ENCODE measurements at regions not wholly inside any gene's neighbourhood (a gene's known extent, or its start where the extent isn't known, plus 50 kb on each side); places are given as distances from the start of the nearest gene placed in this dataset.

DNA sequence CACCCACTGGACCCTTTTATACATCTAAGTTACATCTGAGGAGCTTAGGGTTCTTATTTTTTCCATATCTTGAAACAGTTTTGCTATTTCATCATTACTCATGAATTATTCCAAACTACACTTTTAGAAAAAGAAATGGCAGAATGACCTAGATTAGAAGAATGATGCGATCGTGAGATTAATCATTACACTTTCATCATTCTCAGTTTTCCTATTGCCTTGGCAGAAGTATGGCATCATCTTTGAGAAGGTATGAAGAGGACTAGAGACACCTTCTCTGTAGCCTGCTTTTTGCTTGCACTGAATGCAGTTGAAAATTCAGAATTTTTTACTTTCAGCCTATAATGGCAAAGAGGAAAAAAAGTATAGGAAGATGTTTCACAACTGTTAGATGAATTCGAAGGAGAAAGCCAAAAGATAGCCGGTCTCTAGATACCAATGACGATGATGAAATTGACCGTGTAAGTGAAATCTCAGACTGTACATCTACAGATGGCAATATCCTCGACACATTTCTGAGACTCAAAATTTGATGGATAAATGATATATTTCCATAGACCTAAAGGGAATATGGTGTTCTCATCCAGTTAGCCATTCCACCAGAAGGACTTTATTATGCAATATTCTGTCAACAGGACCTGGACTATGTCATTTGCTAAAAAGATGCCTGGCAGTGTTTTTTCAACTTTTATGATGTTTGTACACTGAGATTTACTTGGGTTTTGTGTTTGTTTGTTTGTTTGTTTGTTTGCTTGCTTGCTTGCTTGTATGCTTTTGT lies 191.8 kb downstream of the TOMM20 start:
- DNase-seq (ENCODE audit: low spot score) = no peak

DNA sequence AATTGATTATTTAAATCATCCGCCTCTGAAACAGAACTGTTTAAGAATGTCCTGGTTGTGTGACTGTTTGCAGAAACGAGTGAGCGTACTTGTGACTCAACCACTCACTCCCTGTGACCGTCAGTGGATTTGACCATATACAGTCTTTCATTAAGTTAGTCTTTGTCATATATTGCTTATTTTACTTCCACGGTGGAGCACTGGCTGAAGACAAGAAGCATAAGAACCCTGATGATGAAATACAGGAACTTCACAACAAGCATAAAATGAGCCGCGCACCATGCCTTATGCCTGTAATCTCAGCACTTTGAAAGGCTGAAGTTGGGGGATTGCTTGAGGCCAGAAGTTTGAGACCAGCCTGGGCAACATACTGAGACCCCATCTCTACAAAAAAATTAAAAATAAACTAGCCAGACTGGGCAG lies 194.0 kb downstream of the TOMM20 start:
- DNase-seq (ENCODE audit: low spot score) = no peak

DNA sequence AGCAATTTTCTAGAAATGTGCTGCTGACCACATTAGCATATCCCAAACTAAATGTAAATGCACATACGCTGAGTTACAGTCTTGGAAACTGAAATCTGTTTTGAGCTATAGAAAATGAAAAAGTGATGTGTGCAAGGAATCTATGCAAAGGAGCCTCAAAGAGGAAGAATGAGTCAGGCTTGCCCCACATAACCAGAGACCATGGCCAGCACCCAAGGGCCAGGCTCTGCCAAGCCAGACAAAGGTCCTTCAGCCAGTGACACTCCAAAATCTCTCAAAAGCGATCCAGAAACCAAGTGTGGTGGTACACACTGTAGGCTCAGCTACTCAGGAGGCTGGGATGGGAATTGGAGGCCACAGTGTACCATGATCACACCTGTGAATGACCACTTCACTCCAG lies 195.2 kb downstream of the TOMM20 start:
- no peak for DNase-seq (ENCODE audit: low spot score)

DNA sequence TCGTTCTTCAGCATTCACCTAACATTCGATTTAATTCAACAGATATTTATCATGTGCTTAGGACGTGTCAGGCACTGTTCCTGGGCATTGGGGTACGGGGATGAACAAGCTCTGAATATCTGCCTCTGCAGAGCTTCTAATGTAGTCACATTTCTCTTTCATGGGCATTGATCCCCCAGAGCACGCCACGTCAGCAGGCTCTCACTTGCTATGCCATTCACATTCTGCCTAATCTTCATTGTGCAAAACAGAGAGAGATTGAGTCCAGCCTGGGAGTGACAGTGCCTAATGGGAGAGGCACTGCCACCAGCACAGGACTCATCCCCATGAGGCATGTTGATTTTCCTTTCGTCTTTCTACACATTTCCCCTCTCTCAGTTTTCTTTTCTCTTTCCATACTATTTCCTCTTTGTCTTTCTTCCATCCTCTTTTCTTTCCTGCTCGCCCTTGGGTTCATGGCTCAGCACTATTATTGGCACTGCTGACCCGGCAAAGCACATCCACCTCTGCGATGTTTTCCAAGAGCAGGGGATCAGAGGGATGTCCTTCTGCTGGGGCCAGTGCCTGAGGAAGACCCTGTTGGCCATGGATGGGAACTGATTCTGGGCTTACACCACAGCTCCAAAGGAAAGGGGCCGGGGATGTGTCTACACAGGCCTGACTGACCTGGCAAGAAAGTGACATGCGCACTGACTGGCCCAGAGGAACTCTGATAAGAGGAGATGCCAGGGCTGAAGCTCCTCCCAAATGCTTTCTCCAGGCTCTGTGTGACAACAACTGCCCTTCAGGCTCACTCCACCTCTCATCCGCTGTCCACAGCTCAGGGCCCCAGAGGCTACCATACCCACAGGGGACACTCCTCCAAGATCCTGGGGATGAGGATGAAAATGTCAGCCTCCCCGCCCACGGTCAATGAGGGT lies 195.9 kb downstream of the TOMM20 start:
- no peak for DNase-seq (ENCODE audit: low spot score)

DNA sequence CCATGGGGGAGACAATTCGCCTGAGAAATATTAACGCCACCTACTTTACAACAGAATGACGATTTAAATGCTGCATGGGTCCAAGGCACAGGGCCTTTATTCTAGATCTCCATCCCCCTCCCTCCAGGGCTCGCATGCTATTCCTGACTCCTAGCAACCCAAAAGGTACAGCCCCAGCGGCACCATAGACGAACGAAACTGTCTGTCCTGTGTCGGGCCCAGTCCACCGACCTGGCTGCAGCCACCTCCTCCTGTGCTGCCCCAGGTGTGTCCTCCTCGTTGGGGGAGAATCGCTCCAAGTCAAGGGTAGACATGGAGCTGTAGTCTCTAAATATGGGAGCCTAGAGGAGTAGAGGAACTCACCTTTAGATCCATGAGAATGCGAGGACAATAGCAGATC lies 196.5 kb downstream of the TOMM20 start:
- DNase-seq (ENCODE audit: low spot score) = no peak

DNA sequence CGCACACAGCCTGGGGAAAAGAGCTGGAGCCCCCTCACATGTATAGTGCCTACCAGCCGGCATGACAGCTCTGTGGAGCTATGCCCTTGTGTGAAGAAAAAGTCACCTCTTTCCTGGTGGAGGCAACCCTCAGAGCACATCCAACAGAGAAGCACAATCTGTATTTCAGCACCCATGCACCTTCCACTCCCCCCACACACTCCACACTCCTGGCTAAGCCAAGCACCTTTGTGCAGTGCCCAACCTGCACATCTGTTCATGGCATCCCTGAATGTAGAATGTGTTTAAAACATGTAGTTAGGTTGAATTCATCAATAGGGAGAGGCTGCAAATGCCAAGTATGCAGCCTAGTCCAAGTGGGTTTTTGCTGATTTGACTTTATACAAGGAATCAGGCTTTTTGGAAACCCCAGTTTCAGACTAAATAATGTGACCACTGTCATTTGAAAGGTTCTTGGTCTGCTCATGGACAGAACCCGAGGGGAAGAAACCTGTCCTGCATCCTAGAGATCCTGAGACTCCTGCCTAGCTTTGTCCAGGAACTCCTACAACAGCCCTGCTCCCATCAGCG lies 197.1 kb downstream of the TOMM20 start:
- no peak for DNase-seq (ENCODE audit: low spot score)

DNA sequence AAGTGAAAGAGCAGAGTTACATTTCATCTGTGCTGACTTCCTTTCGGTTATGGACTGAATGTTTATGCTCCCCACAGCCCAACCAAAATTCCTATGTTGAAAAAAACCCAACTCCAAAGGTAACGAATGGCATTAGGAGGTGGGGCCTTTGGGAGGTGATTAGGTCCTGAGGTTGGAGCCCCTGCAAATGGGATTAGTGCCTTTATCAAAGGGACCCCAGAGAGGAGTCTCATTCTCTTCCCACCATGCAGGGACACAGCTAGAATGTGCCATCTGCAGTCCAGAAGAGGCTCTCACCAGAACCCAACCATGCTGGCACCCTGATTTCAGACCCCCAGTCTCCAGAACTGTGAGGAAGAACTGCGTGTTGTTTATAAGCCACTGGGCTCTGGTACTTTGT lies 199.3 kb downstream of the TOMM20 start:
- no peak for DNase-seq (ENCODE audit: low spot score)

DNA sequence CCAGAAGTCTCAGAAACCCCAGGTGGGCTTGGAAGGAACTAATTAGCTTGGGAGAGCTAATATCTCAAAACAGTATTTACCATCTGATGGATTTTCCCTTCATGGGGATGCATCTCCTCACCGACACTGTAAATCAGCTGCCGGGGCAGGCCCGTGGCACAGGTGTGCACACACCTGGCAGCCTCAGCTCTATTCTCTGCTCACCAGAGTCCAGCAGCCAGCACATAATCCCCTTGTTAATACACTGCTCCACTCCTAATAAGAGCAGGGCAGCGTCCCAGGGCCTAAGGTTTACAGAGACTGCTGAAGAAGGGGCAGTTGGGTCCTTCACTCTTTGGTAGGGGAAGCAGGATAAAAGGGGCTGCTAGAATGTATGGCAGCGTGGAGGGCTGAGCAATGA lies 200.0 kb downstream of the TOMM20 start:
- no peak for DNase-seq (ENCODE audit: low spot score)

DNA sequence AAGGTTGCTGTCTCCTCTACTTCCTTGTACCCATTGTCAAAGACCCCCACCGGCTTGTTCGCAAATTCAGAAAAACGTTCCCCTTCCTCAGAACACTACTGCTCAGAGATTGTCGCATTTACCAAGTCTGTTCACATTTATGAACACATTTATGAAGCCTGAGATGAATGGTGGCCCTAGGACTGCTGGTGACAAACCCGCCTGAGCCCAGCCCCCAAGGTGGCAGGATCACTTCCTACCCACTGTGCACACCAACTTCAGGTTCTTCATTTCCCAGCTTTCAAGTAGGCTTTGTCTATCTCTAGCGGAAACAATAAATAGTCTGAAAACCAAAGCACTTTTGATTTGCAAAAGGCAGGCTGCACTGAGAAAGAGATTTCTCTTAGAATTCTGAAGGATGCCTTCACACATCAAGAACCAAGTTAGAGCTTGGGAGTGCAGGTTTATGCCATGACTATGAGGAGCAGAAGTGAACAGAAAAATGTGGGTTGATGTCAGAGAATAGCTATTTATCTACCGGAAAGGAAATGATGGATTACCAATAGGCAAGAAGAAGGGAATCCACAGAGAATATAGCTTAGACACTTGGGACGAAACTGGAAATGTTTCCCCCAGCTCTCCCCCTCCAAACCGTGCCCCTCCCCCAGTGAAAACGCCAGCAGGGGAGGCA lies 200.5 kb downstream of the TOMM20 start:
- DNase-seq (ENCODE audit: low spot score) = no peak

DNA sequence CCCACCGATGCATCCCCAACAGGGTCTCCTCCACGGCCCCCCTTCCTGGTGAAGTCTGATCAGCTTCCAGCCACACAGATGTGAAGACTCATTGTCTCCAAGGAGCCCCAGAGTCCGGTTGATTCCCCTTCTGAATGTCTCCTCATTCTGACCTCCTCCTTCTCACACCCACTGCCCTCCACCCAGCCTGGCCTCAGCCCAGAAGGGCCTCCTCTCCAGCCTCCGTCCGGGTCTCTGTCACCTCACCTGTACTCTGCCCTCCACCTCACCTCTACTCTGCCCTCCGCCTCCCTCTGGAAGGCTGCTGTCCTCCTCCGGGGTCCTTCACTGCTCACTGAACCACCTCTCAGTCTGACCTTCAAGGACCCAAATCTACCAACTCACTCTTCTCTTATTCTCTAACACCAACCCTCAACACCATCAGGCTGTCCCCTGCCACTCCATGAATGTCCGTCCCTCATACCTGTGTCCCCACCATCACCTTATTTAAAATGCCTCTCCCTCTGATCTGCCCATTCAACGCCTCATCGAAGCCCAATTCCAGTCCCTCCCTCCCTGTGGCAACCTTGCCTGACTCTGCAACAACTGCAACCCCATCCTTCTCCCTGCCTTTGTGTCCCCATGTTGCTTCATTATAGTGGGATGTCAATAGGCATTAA lies 201.2 kb downstream of the TOMM20 start:
- DNase-seq (ENCODE audit: low spot score) = no peak

DNA sequence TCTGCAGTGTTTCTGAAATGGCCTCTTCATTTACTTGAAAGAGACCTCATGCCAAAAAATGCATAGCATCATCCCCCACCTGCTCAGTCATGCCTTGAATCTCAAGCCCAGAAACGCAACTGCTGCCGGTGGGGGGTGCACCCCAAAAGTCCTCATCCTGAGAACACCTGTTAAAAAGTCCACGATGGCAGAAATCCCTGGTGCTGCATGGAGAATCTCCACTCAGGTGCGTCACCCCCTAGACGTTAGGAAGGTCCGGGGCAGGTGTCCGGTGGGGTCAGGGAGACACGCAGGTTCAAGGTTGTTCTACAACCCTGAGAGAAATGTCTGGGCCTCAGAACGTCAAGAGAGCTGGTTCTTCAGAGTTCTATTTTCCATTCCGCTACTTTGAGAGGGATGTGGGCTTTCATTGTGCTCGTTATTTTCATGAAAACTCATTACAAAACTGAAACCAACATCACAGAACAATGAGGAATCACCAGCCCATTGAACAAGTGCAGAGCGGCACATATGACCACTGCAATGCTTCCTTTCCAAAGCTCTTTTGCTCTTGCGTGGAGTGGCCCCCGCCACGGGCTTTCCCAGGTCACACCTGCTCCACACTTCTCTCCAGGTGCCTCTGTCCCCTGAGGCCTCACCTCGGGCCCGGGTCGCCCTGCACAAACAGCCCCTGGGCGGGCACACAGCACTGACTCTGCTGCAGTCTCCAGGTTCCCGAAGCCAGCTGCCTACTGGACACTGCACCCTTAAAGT lies 201.9 kb downstream of the TOMM20 start:
- peak; percentile 35 for DNase-seq (ENCODE audit: low spot score)

DNA sequence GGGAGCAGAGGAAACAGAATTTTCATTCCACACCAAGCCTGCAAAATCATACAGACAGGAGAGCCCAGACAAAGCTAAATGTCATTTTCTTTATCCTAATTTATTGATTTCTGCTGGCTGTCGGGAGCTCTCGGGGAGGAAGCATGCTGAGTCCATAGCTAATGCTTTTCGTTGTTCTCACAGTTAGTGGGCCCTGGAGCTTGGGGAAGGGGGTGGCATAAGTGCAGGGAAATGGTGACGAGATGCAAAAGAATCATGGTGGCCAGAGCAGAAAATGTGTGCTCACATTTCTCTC lies 202.4 kb downstream of the TOMM20 start:
- DNase-seq (ENCODE audit: low spot score) = no peak

DNA sequence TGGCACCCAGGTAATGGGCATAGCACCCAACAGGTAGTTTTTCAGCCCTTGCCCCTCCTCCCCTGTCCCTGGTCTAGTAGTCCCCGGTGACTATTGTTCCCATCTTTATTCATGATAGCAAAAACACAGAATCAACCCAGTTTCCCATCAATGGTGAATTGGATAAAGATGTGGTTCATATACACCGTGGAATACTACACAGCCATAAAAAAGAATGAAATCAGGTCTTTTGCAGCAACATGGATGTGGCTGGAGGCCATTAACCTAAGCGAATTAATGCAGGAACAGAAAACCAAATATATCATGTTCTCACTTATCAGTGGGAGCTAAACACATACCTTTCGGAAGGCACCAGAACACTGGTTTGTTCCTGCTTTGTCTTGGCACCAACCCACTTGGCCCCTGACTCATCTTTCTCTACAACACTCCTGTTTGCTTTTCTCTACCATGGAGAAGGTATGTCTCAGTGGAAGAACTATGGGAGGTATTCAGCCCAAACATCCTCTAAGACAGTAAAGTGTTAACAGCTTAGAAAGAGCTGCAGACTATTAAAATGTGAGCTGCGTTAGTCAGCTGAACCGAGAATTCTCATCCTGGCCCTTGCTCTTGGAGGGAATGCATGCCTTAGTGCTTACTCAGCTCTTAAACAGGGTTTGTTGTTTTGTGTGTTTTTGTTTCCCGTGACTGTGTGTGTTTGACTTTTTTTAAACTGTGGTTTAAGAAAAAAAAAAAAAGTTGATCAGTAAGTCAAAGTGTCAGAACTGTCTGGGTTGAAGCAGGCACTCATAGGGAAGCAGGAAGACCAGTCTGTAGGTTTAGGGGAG lies 203.0 kb downstream of the TOMM20 start:
- DNase-seq (ENCODE audit: low spot score) = peak; percentile 45

DNA sequence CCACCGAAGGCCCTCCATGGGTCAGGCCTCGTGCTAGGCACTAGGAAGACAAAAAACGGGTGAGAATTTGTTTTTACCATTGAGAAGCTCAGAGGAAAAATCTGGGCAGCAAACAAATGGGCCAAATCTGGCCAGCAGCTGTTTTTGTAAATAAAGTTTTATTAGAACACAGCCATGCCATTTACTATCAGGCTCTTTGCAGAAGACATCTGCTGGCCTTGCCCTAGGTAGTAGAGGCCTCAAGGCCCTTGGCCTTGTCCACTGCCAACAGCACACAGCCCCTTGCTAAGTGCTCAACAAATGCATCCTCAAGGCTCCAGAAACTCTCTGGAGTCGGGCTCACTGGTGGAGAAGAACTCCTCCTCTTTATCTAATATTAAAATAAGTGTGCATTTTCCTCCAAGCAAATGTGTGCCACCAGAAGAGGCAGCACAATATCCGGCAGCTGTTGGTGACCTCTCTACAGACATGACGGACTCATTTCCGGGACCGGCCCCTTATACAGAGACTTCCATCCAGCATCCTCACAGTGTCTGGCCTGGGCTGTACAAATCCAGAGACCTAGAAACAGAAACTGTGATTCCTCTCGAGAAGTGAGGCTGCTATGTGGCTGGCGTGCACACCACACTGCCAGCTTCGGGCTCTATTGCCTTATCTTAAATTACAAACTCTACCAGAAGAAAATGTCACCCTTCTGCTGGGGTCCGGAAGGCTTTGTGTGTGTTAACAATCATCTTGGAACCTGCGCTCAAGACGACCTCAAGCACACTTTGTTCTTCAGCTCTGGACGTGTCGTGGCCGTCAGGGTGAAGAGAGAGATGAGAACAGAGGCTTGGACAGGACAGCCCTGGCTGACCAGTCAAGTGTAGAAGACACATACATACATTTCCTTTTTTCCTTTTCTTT lies 203.9 kb downstream of the TOMM20 start:
- no peak for DNase-seq (ENCODE audit: low spot score)

DNA sequence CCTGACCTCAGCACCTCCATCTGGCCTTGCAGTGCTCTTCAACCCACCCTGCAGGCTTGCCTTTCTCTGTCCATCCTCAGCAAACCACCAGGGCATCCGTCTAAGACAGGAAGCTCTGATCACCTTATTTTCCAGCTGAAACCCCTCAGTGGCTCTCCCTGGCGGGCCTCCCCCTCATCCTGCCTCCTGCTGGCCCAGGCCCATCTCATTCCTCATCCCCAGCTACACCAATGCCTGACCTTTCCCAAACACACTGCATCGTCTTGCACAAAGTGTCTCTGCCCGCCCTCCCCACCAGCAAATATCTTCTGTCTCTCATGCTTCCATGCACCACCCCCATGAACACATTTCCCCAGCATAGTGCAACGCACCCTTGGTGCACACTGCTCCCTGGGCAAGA lies 205.0 kb downstream of the TOMM20 start:
- DNase-seq (ENCODE audit: low spot score) = no peak

DNA sequence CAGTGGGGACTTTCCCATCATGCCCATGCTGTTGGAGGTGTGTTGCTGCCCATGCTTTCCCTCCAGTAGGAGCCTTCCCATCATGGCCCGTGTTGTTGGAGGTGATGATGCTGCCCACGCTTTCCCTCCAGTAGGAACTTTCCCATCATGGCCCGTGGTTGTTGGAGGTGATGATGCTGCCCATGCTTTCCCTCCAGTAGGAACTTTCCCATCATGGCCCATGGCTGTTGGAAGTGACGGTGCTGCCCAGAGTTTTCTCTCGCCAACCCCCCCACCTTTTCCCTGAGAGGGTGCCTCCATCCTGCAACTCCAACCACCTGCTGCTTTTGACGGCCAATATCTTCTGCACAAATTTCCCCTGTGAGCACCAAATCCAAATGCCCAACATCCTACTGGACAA lies 205.7 kb downstream of the TOMM20 start:
- no peak for DNase-seq (ENCODE audit: low spot score)

DNA sequence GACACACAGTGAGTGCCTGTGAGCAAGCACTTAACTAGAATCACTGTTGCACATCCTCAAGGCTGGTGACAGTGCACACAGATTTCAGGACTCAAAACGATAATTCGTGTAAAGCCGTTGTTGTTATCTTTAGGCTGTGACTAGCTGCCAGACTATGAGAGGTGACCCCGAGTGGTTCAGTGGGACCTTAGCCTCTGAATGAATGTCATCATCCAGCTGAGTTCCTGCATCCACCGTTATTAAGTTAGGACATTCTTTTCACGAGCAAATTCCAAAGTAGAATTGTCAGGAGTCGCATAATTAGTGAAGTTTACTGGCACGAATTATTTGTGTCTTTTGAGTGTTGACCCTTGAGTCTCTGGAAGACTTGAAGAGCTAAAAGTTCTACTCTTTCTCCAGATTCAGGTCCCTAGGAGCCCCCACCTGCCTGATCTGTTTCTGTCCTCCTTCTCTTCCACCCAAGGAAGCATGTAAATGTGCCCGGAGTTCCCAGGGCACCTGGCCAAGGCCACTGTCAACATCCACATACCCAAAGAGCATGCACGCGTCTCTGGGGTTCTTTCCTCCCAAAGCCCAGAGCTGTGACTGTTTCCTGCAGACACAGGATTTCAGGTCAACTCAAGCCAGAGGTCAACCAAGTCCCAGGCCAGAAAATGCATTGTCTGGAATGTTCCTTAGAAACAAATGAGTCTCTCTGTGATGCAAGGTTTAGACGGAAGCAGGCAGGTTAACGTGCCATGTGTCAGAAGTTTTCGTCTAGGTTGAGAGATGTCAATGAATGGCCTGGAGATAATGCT lies 207.2 kb downstream of the TOMM20 start:
- DNase-seq (ENCODE audit: low spot score) = no peak

DNA sequence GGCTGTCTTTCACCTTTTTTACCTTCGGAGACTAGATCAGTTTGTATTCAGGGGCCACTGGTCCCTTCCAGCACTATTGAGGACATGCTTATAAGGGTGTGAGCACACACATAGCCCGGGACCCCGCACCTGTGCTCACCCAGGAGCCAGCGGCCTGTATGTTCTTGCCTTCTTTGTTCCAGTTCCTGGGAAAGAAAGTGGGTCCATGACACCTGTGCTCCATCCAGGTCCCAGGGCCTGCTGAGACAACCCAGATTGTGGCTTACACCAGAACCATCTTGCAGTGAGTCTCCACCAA lies 207.8 kb downstream of the TOMM20 start:
- no peak for DNase-seq (ENCODE audit: low spot score)

Measured in globus pallidus (tissue), 1 donor.